ENCODE measurements at regions not wholly inside any gene's neighbourhood (a gene's known extent, or its start where the extent isn't known, plus 50 kb on each side); places are given as distances from the start of the nearest gene placed in this dataset.

- no peak overlapping the region for H3K4ac ChIP-seq (ENCODE audit: low read length)
- H4K8ac ChIP-seq (ENCODE audit: low read depth, low read length), result no peak overlapping the region
- WGBS, 2 donors (ENCODE audit: extremely low coverage in 2 of 2, insufficient read length in 2 of 2, insufficient replicate concordance in 1 of 2), result no CpG with 5 or more reads among the region's 3 CpGs
- H3K79me1 ChIP-seq (ENCODE audit: low read depth, low read length), result no peaks in the 10 kb centered on the region
- no peaks in the 10 kb centered on the region for H3K27me3 ChIP-seq (ENCODE audit: control insufficient read depth in 3 of 3, insufficient read depth in 3 of 3, low read depth in 1 of 3, low read length in 3 of 3)
- no peak overlapping the region for H2AK5ac ChIP-seq (ENCODE audit: low read depth, low read length)
- H2BK12ac ChIP-seq (ENCODE audit: low read length), result no peak overlapping the region
- H3K4me2 ChIP-seq (ENCODE audit: insufficient read depth, low read length, poor library complexity, severe bottlenecking), result no peak overlapping the region
- H3K9me3 ChIP-seq (replicated peaks in 1 of 2; ENCODE audit: control insufficient read depth in 2 of 2, insufficient read depth in 1 of 2, low read depth in 1 of 2, low read length in 2 of 2), result no peaks in the 10 kb centered on the region
- no peaks in the 10 kb centered on the region for H3K36me3 ChIP-seq (replicated peaks in 1 of 2; ENCODE audit: control insufficient read depth in 2 of 2, insufficient read depth in 2 of 2, low read length in 2 of 2)
- no peak overlapping the region for H2BK5ac ChIP-seq (ENCODE audit: low read length)
- no peak overlapping the region for H3K23ac ChIP-seq (ENCODE audit: low read depth, low read length, poor library complexity)
- no peak overlapping the region for H3K14ac ChIP-seq (ENCODE audit: low read length)
- no peak overlapping the region for H3K18ac ChIP-seq (ENCODE audit: low read length)
- H3K4me1 ChIP-seq (ENCODE audit: control insufficient read depth in 2 of 2, insufficient read depth in 1 of 2, low read depth in 1 of 2, low read length in 2 of 2), result peaks cover 0 to 10% of the 10 kb centered on the region in 2 donors
- no peak overlapping the region for H2BK120ac ChIP-seq (ENCODE audit: low read depth, low read length)
- peak overlapping the region; percentile 20 for H2AFZ ChIP-seq (ENCODE audit: low read length)
- H3K4me3 ChIP-seq (ENCODE audit: low read length in 2 of 2), result no peak overlapping the region
- H3K27ac ChIP-seq (replicated peaks; ENCODE audit: low read length), result no peak overlapping the region
- H3K9ac ChIP-seq (ENCODE audit: low read depth, low read length, poor library complexity), result no peak overlapping the region
- no peak overlapping the region for H2BK15ac ChIP-seq (ENCODE audit: low read length)
- no peak for DNase-seq (ENCODE audit: low spot score)
- no peak overlapping the region for H4K91ac ChIP-seq (ENCODE audit: low read depth, low read length, poor library complexity)
These were observed 244.3 kb upstream of the CDH8 start for GRCh38 chr16:62280506-62280905.

GRCh38 chr16:62277942-62278341 lies 241.7 kb upstream of the CDH8 start:
- Histone ChIP-seq H3K23ac (ENCODE audit: low read depth, low read length, poor library complexity) (no peak overlapping the region), H2AK5ac (ENCODE audit: low read depth, low read length) (no peak overlapping the region)
- no CpG with 5 or more reads among the region's 2 CpGs for WGBS, 2 donors (ENCODE audit: extremely low coverage in 2 of 2, insufficient read length in 2 of 2, insufficient replicate concordance in 1 of 2)

GRCh38 chr16:62276637-62277036 lies 240.4 kb upstream of the CDH8 start:
- no peaks in the 10 kb centered on the region for H3K79me1 ChIP-seq (ENCODE audit: low read depth, low read length)
- H2AFZ ChIP-seq (ENCODE audit: low read length), result peak overlapping the region; percentile 37
- H4K91ac ChIP-seq (ENCODE audit: low read depth, low read length, poor library complexity), result no peak overlapping the region
- no peak overlapping the region for H3K4ac ChIP-seq (ENCODE audit: low read length)
- DNase-seq (ENCODE audit: low spot score), result no peak
- H2BK120ac ChIP-seq (ENCODE audit: low read depth, low read length), result no peak overlapping the region
- no peak overlapping the region for H3K23ac ChIP-seq (ENCODE audit: low read depth, low read length, poor library complexity)
- H3K4me1 ChIP-seq (ENCODE audit: control insufficient read depth in 2 of 2, insufficient read depth in 1 of 2, low read depth in 1 of 2, low read length in 2 of 2), result peaks cover 0 to 10% of the 10 kb centered on the region in 2 donors
- H4K8ac ChIP-seq (ENCODE audit: low read depth, low read length), result no peak overlapping the region
- H3K14ac ChIP-seq (ENCODE audit: low read length), result no peak overlapping the region
- H3K27me3 ChIP-seq (ENCODE audit: control insufficient read depth in 3 of 3, insufficient read depth in 3 of 3, low read depth in 1 of 3, low read length in 3 of 3), result no peaks in the 10 kb centered on the region
- no peaks in the 10 kb centered on the region for H3K36me3 ChIP-seq (replicated peaks in 1 of 2; ENCODE audit: control insufficient read depth in 2 of 2, insufficient read depth in 2 of 2, low read length in 2 of 2)
- no peak overlapping the region for H3K9ac ChIP-seq (ENCODE audit: low read depth, low read length, poor library complexity)
- WGBS, 2 donors (ENCODE audit: extremely low coverage in 2 of 2, insufficient read length in 2 of 2, insufficient replicate concordance in 1 of 2), result no CpG with 5 or more reads among the region's 7 CpGs
- H3K18ac ChIP-seq (ENCODE audit: low read length), result no peak overlapping the region
- H3K27ac ChIP-seq (replicated peaks; ENCODE audit: low read length), result no peak overlapping the region
- no peak overlapping the region for H3K4me2 ChIP-seq (ENCODE audit: insufficient read depth, low read length, poor library complexity, severe bottlenecking)
- H3K4me3 ChIP-seq (ENCODE audit: low read length in 2 of 2), result no peak overlapping the region
- no peaks in the 10 kb centered on the region for H3K9me3 ChIP-seq (replicated peaks in 1 of 2; ENCODE audit: control insufficient read depth in 2 of 2, insufficient read depth in 1 of 2, low read depth in 1 of 2, low read length in 2 of 2)
- H2BK15ac ChIP-seq (ENCODE audit: low read length), result no peak overlapping the region
- H2BK5ac ChIP-seq (ENCODE audit: low read length), result no peak overlapping the region
- H2BK12ac ChIP-seq (ENCODE audit: low read length), result no peak overlapping the region
- no peak overlapping the region for H2AK5ac ChIP-seq (ENCODE audit: low read depth, low read length)

More at GRCh38 chr16:62277942-62278341, 241.7 kb upstream of the CDH8 start:
- no peaks in the 10 kb centered on the region for H3K27me3 ChIP-seq (ENCODE audit: control insufficient read depth in 3 of 3, insufficient read depth in 3 of 3, low read depth in 1 of 3, low read length in 3 of 3)
- H3K36me3 ChIP-seq (replicated peaks in 1 of 2; ENCODE audit: control insufficient read depth in 2 of 2, insufficient read depth in 2 of 2, low read length in 2 of 2), result no peaks in the 10 kb centered on the region
- no peak overlapping the region for H2BK120ac ChIP-seq (ENCODE audit: low read depth, low read length)
- H3K4me2 ChIP-seq (ENCODE audit: insufficient read depth, low read length, poor library complexity, severe bottlenecking), result no peak overlapping the region
- H3K4me1 ChIP-seq (ENCODE audit: control insufficient read depth in 2 of 2, insufficient read depth in 1 of 2, low read depth in 1 of 2, low read length in 2 of 2), result peaks cover 0 to 10% of the 10 kb centered on the region in 2 donors
- H3K79me1 ChIP-seq (ENCODE audit: low read depth, low read length), result no peaks in the 10 kb centered on the region
- no peak overlapping the region for H3K18ac ChIP-seq (ENCODE audit: low read length)
- no peak overlapping the region for H3K4me3 ChIP-seq (ENCODE audit: low read length in 2 of 2)
- H3K14ac ChIP-seq (ENCODE audit: low read length), result no peak overlapping the region
- no peak overlapping the region for H3K4ac ChIP-seq (ENCODE audit: low read length)
- H3K9me3 ChIP-seq (replicated peaks in 1 of 2; ENCODE audit: control insufficient read depth in 2 of 2, insufficient read depth in 1 of 2, low read depth in 1 of 2, low read length in 2 of 2), result no peaks in the 10 kb centered on the region
- H2AFZ ChIP-seq (ENCODE audit: low read length), result no peak overlapping the region
- H2BK15ac ChIP-seq (ENCODE audit: low read length), result no peak overlapping the region
- H4K91ac ChIP-seq (ENCODE audit: low read depth, low read length, poor library complexity), result no peak overlapping the region
- no peak overlapping the region for H4K8ac ChIP-seq (ENCODE audit: low read depth, low read length)
- H3K9ac ChIP-seq (ENCODE audit: low read depth, low read length, poor library complexity), result no peak overlapping the region
- H3K27ac ChIP-seq (replicated peaks; ENCODE audit: low read length), result no peak overlapping the region
- DNase-seq (ENCODE audit: low spot score), result no peak
- H2BK5ac ChIP-seq (ENCODE audit: low read length), result no peak overlapping the region
- H2BK12ac ChIP-seq (ENCODE audit: low read length), result no peak overlapping the region

GRCh38 chr16:62272035-62272434 lies 235.8 kb upstream of the CDH8 start:
- H3K4me1 ChIP-seq (ENCODE audit: control insufficient read depth in 2 of 2, insufficient read depth in 1 of 2, low read depth in 1 of 2, low read length in 2 of 2), result peaks cover 0 to 8% of the 10 kb centered on the region in 2 donors
- H3K36me3 ChIP-seq (replicated peaks in 1 of 2; ENCODE audit: control insufficient read depth in 2 of 2, insufficient read depth in 2 of 2, low read length in 2 of 2), result no peaks in the 10 kb centered on the region
- no peaks in the 10 kb centered on the region for H3K27me3 ChIP-seq (ENCODE audit: control insufficient read depth in 3 of 3, insufficient read depth in 3 of 3, low read depth in 1 of 3, low read length in 3 of 3)
- H2BK120ac ChIP-seq (ENCODE audit: low read depth, low read length), result no peak overlapping the region
- no peak overlapping the region for H3K4me2 ChIP-seq (ENCODE audit: insufficient read depth, low read length, poor library complexity, severe bottlenecking)
- H3K14ac ChIP-seq (ENCODE audit: low read length), result no peak overlapping the region
- H2BK12ac ChIP-seq (ENCODE audit: low read length), result no peak overlapping the region
- H3K27ac ChIP-seq (replicated peaks; ENCODE audit: low read length), result no peak overlapping the region
- H2AFZ ChIP-seq (ENCODE audit: low read length), result no peak overlapping the region
- H2BK15ac ChIP-seq (ENCODE audit: low read length), result no peak overlapping the region
- H3K18ac ChIP-seq (ENCODE audit: low read length), result no peak overlapping the region
- H3K9me3 ChIP-seq (replicated peaks in 1 of 2; ENCODE audit: control insufficient read depth in 2 of 2, insufficient read depth in 1 of 2, low read depth in 1 of 2, low read length in 2 of 2), result no peaks in the 10 kb centered on the region
- no peak overlapping the region for H3K9ac ChIP-seq (ENCODE audit: low read depth, low read length, poor library complexity)
- H3K4me3 ChIP-seq (ENCODE audit: low read length in 2 of 2), result no peak overlapping the region
- no peak overlapping the region for H2AK5ac ChIP-seq (ENCODE audit: low read depth, low read length)
- no peak for DNase-seq (ENCODE audit: low spot score)
- H3K79me1 ChIP-seq (ENCODE audit: low read depth, low read length), result no peaks in the 10 kb centered on the region
- no peak overlapping the region for H4K8ac ChIP-seq (ENCODE audit: low read depth, low read length)
- H3K4ac ChIP-seq (ENCODE audit: low read length), result no peak overlapping the region
- no peak overlapping the region for H3K23ac ChIP-seq (ENCODE audit: low read depth, low read length, poor library complexity)
- no peak overlapping the region for H4K91ac ChIP-seq (ENCODE audit: low read depth, low read length, poor library complexity)
- no peak overlapping the region for H2BK5ac ChIP-seq (ENCODE audit: low read length)
- WGBS, 2 donors (ENCODE audit: extremely low coverage in 2 of 2, insufficient read length in 2 of 2, insufficient replicate concordance in 1 of 2), result no CpG with 5 or more reads among the region's 1 CpG
